Lower lobe of right lung (tissue), 2 donors: ENCODE measurements at regions not wholly inside any gene's neighbourhood (a gene's known extent, or its start where the extent isn't known, plus 50 kb on each side); places are given as distances from the start of the nearest gene placed in this dataset.

Experiments used
- ATAC-seq, 2 donors: fragments of 200-7000 bp; cut with Tn5 transposase; one replicate each; pipeline ENCODE4 v1.9.1; 2020 to 2022; ENCODE audit warnings: mild to moderate bottlenecking in 2 of 2, moderate library complexity in 2 of 2
- DNase-seq: peaks from one replicate; pipeline ENCODE4 v3.0.0-alpha.2; 2020
- H3K27ac ChIP-seq: fragments of 200-600 bp; one replicate; pipeline ENCODE4 v1.8.0; 2022
- H3K27me3 ChIP-seq: fragments of 200-600 bp; one replicate; pipeline ENCODE4 v1.8.0; 2022; ENCODE audit warnings: low read depth
- H3K36me3 ChIP-seq: fragments of 200-600 bp; one replicate; pipeline ENCODE4 v1.8.0; 2022; ENCODE audit warnings: mild to moderate bottlenecking
- H3K4me1 ChIP-seq: fragments of 200-600 bp; one replicate; pipeline ENCODE4 v1.8.0; 2022
- H3K4me3 ChIP-seq: fragments of 200-600 bp; one replicate; pipeline ENCODE4 v1.8.0; 2022; ENCODE audit warnings: mild to moderate bottlenecking
- H3K9me3 ChIP-seq: fragments of 200-600 bp; one replicate; pipeline ENCODE4 v1.8.0; 2022
- CTCF ChIP-seq: fragments of 200-600 bp; IDR thresholded peaks from one replicate; pipeline ENCODE4 v1.8.0; 2022; ENCODE audit warnings: antibody characterized with exemption, mild to moderate bottlenecking
- intact Hi-C: fragments of 100-400 bp; cut with DNase I; formaldehyde crosslinking; loops from one replicate; pipeline ENCODE4 v1.11.0; 2022
- donor health status: DM: no; HTN: yes; CAD: no; lungs with severe emphysema.

- TF ChIP-seq CTCF = no peak
- no peak overlapping the region for H3K27ac ChIP-seq
- H3K4me1 ChIP-seq = no peaks in the 10 kb centered on the region
- no peaks in the 10 kb centered on the region for H3K9me3 ChIP-seq
- no peak for DNase-seq
- H3K4me3 ChIP-seq = no peak overlapping the region
- intact Hi-C loops = no loop called here
- H3K27me3 ChIP-seq = no peaks in the 10 kb centered on the region
- ATAC-seq = no peak
- H3K36me3 ChIP-seq = no peaks in the 10 kb centered on the region
Measured at GRCh38 chr2:147438882-147439281, 405.9 kb upstream of the ACVR2A start.

GRCh38 chr2:147433822-147434221, 411.0 kb upstream of the ACVR2A start:
- no peak for ATAC-seq
- no peak for DNase-seq
- Histone ChIP-seq H3K36me3 (no peaks in the 10 kb centered on the region), H3K4me3 (no peak overlapping the region), H3K9me3 (no peaks in the 10 kb centered on the region), H3K27me3 (no peaks in the 10 kb centered on the region), H3K27ac (no peak overlapping the region), H3K4me1 (no peaks in the 10 kb centered on the region)
- no peak for TF ChIP-seq CTCF
- intact Hi-C loops = no loop called here

- H3K27me3 ChIP-seq = no peaks in the 10 kb centered on the region
- no peak overlapping the region for H3K4me3 ChIP-seq
- DNase-seq (no peak), ATAC-seq (no peak)
- TF ChIP-seq CTCF = no peak
- intact Hi-C loops = no loop called here
- H3K4me1 ChIP-seq = no peaks in the 10 kb centered on the region
- H3K9me3 ChIP-seq = no peaks in the 10 kb centered on the region
- no peaks in the 10 kb centered on the region for H3K36me3 ChIP-seq
- no peak overlapping the region for H3K27ac ChIP-seq
Measured at GRCh38 chr2:147430408-147430807, 414.4 kb upstream of the ACVR2A start.

- Histone ChIP-seq H3K27ac (no peak overlapping the region), H3K36me3 (no peaks in the 10 kb centered on the region), H3K27me3 (no peaks in the 10 kb centered on the region), H3K9me3 (no peaks in the 10 kb centered on the region), H3K4me1 (no peaks in the 10 kb centered on the region), H3K4me3 (no peak overlapping the region)
- ATAC-seq = no peak
- intact Hi-C loops = no loop called here
- no peak for DNase-seq
- no peak for TF ChIP-seq CTCF
Measured at GRCh38 chr2:147428120-147428747, 416.6 kb upstream of the ACVR2A start.

GRCh38 chr2:147425437-147426029, 419.3 kb upstream of the ACVR2A start:
- no peak for TF ChIP-seq CTCF
- H3K9me3 ChIP-seq = no peaks in the 10 kb centered on the region
- no peaks in the 10 kb centered on the region for H3K36me3 ChIP-seq
- H3K4me1 ChIP-seq = no peaks in the 10 kb centered on the region
- intact Hi-C loops = no loop called here
- no peak for ATAC-seq
- DNase-seq = no peak
- H3K27me3 ChIP-seq = no peaks in the 10 kb centered on the region
- H3K4me3 ChIP-seq = no peak overlapping the region
- H3K27ac ChIP-seq = no peak overlapping the region
